ENCODE measurements at regions not wholly inside any gene's neighbourhood (a gene's known extent, or its start where the extent isn't known, plus 50 kb on each side); places are given as distances from the start of the nearest gene placed in this dataset.

DNA sequence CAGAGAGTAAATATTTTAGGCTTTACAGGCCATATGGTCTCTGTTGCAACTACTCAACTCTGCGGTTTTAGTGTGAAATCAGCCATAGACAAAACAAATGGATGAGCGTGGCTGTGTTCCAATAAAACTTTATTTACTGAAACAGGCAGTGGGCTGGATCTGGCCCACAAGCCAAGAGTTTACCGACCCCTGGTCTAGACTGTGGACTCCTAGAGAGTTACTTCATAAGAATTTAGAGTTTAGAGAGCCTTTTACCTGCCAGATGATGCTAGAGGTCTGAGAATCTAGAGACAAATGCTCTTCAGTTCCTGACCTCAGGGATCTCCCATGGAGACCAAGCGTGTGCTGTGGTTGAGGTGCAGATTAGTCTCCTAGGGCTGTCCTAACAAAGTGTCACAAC lies 174.8 kb downstream of the PTEN start:
- DNase-seq (ENCODE audit: low read depth in 4 of 6, low spot score in 6 of 6) = no peak
- WGBS (ENCODE audit: insufficient coverage) = 80% methylated on average over 4 of the region's 4 CpGs
- no peaks in the 10 kb centered on the region for H3K36me3 ChIP-seq (ENCODE audit: control insufficient read depth, insufficient read depth, low read length)
- no peaks in the 10 kb centered on the region for H3K9me3 ChIP-seq (ENCODE audit: control insufficient read depth, insufficient read depth, low read length)
- H3K27ac ChIP-seq (ENCODE audit: low read depth, low read length) = no peak overlapping the region
- H3K4me3 ChIP-seq (ENCODE audit: low read depth, low read length) = no peak overlapping the region
- H3K27me3 ChIP-seq (ENCODE audit: control insufficient read depth, insufficient read depth, low read length) = no peaks in the 10 kb centered on the region
- H3K4me1 ChIP-seq (ENCODE audit: control insufficient read depth, insufficient read depth, low read length) = no peaks in the 10 kb centered on the region

DNA sequence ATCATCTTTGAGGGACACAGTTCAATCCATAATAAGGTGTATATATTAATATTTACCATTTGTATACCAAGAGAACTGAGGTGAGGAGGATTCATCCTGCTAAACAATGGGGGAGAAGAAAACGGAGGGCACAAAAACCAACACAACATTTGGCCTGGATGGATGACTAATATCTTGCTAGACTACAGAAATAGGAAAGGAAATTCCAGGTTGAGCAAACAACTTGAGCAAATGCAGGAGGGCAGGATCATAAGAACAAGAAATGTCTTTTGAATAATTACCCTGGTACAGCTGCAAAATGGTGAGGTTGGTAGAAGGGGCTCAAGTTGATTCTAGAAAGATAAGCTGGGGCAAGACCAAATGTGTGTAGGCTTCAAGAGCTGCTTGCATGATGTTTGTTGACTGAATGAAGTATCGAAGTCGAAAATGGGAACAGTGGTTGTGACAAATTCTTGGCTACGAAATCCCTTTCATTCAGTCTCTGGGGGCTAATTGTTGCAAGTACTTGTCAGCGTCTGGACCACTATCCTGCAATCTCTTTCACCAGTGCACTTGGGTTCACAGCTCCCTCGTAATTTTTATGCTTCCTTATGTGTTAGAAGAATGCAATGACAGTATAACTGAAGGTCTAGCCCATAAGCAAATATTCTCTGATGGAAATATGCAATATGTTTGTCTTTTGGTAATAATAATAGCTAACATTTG lies 176.2 kb downstream of the PTEN start:
- no peaks in the 10 kb centered on the region for H3K36me3 ChIP-seq (ENCODE audit: control insufficient read depth, insufficient read depth, low read length)
- no peaks in the 10 kb centered on the region for H3K9me3 ChIP-seq (ENCODE audit: control insufficient read depth, insufficient read depth, low read length)
- no peaks in the 10 kb centered on the region for H3K4me1 ChIP-seq (ENCODE audit: control insufficient read depth, insufficient read depth, low read length)
- DNase-seq (ENCODE audit: low read depth in 4 of 6, low spot score in 6 of 6) = no peak
- no peak overlapping the region for H3K27ac ChIP-seq (ENCODE audit: low read depth, low read length)
- no peaks in the 10 kb centered on the region for H3K27me3 ChIP-seq (ENCODE audit: control insufficient read depth, insufficient read depth, low read length)
- WGBS (ENCODE audit: insufficient coverage) = 100% methylated on average over 3 of the region's 6 CpGs
- H3K4me3 ChIP-seq (ENCODE audit: low read depth, low read length) = no peak overlapping the region

DNA sequence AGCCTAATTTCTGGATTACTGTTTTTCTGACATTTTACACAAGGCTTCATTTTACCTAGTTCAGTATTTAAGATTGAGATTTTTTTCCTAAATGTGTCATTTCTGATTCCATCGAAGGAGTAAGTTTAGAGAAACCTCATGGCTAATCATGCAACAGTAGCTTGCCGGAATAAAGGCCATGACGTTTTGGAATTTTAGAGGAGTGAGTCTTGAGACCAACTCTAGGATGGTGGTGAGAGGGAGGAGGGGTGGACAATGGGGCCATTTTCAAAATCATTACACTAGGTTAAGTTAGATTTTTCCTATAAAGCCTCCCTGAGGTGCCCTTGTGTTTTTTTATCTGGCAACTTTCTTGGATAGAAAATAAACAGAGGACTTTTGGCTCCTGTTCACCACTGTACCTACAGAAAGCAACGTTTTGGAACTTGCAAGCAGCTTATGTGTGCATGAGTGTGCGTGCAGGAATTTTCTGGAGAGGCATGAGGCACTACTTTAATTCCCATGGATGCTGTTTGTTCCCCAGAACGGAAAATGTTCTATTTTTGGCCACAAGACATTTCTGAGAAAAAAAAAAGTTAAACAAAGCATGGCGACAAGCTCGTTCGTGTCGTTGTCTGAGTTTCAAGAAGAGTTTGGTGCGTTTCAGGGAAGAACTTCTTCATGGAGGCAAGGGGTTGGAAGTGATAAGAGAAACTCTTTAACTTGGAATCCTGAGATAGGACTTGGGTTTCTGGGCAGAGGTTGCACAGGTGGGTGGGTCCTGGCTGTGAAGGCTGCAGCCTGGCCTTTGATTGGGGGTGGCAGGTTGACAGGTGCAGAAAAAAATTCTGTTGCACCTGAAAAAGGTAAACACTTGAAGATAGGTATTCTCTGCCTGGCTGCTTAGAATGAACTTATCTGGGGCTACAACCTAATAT lies 178.1 kb downstream of the PTEN start:
- 84% methylated on average over 10 of the region's 11 CpGs for WGBS (ENCODE audit: insufficient coverage)
- H3K36me3 ChIP-seq (ENCODE audit: control insufficient read depth, insufficient read depth, low read length) = no peaks in the 10 kb centered on the region
- DNase-seq (ENCODE audit: low read depth in 4 of 6, low spot score in 6 of 6) = no peak
- H3K27ac ChIP-seq (ENCODE audit: low read depth, low read length) = no peak overlapping the region
- H3K9me3 ChIP-seq (ENCODE audit: control insufficient read depth, insufficient read depth, low read length) = no peaks in the 10 kb centered on the region
- H3K27me3 ChIP-seq (ENCODE audit: control insufficient read depth, insufficient read depth, low read length) = no peaks in the 10 kb centered on the region
- no peak overlapping the region for H3K4me3 ChIP-seq (ENCODE audit: low read depth, low read length)
- H3K4me1 ChIP-seq (ENCODE audit: control insufficient read depth, insufficient read depth, low read length) = no peaks in the 10 kb centered on the region

DNA sequence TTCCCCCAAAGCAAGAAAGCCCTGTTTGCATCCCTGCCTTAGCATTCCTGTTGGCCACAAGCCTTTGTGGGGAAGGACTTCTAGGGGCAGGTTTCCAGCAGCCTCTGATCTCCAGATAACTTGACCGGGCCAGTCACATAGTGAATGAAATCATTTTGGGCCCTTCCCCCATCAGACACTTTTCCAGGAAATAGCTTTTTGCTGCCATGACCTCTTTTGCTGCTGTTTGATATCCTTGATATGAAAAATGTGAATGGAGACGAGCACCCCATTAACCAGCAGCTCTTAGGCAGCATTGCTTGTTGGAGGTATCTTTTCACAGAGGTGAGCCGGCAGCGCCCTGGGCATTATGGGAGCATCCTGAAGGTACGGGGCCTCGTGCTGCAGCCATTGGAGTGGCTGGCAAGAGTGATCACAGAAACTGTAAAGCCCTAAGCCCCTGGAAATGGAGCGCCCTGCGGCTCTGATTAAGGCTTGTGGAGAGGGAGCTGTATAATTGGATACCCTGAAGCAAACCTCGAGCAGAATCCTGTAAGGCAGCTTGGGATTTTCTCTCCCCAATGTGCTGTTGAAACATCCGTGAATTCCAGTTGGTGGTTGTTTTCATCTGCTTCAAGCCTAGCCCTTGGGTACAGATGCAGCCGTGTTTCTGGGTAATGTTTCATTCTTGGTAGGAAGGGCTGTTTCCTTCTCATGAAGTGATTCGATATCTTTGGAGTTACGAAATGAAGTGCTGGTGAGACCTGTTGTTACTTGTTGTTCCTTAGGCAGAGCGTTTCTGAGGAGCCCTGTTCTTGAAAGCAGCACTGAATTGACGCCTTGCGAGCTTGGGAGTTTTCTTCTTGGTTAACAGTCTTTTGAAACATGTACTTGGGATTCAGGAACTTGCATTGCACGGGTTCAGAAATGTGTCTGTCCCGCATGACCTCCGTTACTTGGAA lies 179.0 kb downstream of the PTEN start:
- Histone ChIP-seq H3K36me3 (ENCODE audit: control insufficient read depth, insufficient read depth, low read length) (no peaks in the 10 kb centered on the region), H3K4me1 (ENCODE audit: control insufficient read depth, insufficient read depth, low read length) (no peaks in the 10 kb centered on the region), H3K27me3 (ENCODE audit: control insufficient read depth, insufficient read depth, low read length) (no peaks in the 10 kb centered on the region), H3K27ac (ENCODE audit: low read depth, low read length) (no peak overlapping the region), H3K4me3 (ENCODE audit: low read depth, low read length) (no peak overlapping the region), H3K9me3 (ENCODE audit: control insufficient read depth, insufficient read depth, low read length) (no peaks in the 10 kb centered on the region)
- DNase-seq (ENCODE audit: low read depth in 4 of 6, low spot score in 6 of 6) = peak in 1 of 6 donors; percentile 19
- 60% methylated on average over 14 of the region's 19 CpGs for WGBS (ENCODE audit: insufficient coverage)

DNA sequence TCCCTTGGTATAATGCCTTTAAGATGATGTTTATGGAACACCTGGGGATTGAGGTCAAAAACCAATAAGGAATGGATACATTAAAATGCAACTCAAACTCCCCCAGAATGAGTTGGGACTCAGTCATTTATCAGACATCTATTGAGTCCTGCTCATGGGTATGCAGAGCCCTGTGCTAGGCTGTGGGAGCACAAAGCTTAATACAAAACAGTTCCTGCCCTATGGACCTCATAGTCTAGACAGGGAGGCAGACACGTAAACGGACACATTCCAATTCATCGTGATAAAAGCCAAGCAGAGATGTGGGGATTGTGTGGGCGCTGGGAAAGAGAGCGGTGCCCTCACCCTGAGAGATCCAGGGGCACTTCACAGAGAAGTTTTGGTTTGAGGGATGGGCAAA lies 181.7 kb downstream of the PTEN start:
- Histone ChIP-seq H3K27me3 (ENCODE audit: control insufficient read depth, insufficient read depth, low read length) (no peaks in the 10 kb centered on the region), H3K27ac (ENCODE audit: low read depth, low read length) (peak overlapping the region; percentile 33), H3K36me3 (ENCODE audit: control insufficient read depth, insufficient read depth, low read length) (no peaks in the 10 kb centered on the region), H3K4me1 (ENCODE audit: control insufficient read depth, insufficient read depth, low read length) (no peaks in the 10 kb centered on the region), H3K4me3 (ENCODE audit: low read depth, low read length) (no peak overlapping the region), H3K9me3 (ENCODE audit: control insufficient read depth, insufficient read depth, low read length) (no peaks in the 10 kb centered on the region)
- 73% methylated on average over 5 of the region's 5 CpGs for WGBS (ENCODE audit: insufficient coverage)
- no peak for DNase-seq (ENCODE audit: low read depth in 4 of 6, low spot score in 6 of 6)

DNA sequence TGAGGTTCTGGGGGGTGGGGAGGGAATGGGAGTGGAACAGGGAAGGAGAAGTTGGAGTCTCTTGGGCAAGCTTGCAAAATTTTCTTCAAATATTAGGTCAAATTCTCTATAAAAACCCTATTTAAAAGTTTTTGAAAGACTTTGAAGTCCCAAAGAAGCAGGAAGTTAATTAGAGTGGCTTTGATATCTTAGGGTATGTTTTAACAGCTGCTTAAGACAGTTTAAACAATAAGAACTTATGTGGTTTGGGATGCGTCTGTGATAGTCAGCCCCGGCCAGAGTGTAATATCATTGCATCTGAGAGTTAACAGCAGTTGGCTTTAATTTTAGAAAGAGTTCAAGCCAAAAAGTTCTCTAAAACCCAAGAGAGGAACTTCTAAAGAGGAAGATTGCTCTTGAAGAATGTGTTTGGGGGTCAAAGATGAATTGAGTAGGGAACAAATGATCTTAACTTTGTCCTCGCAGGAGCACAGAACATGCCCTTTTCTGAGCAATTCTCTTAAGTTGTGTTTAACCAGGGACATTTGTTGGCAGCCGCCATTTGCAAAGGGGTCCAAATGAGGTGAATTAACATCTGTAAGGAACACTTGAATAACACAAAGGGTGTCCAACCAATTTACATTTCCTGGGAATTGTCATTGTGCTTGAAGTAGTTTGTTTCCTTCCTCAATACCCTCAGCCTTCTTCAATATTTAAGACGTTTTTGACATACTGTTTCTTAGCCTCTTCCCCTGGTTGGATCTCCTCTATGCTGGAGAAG lies 182.4 kb downstream of the PTEN start:
- no peak overlapping the region for H3K4me3 ChIP-seq (ENCODE audit: low read depth, low read length)
- H3K27ac ChIP-seq (ENCODE audit: low read depth, low read length) = peak overlapping the region; percentile 37
- H3K9me3 ChIP-seq (ENCODE audit: control insufficient read depth, insufficient read depth, low read length) = no peaks in the 10 kb centered on the region
- no peaks in the 10 kb centered on the region for H3K36me3 ChIP-seq (ENCODE audit: control insufficient read depth, insufficient read depth, low read length)
- 71% methylated on average over 3 of the region's 5 CpGs for WGBS (ENCODE audit: insufficient coverage)
- peak in 1 of 6 donors; percentile 43 for DNase-seq (ENCODE audit: low read depth in 4 of 6, low spot score in 6 of 6)
- no peaks in the 10 kb centered on the region for H3K27me3 ChIP-seq (ENCODE audit: control insufficient read depth, insufficient read depth, low read length)
- no peaks in the 10 kb centered on the region for H3K4me1 ChIP-seq (ENCODE audit: control insufficient read depth, insufficient read depth, low read length)

DNA sequence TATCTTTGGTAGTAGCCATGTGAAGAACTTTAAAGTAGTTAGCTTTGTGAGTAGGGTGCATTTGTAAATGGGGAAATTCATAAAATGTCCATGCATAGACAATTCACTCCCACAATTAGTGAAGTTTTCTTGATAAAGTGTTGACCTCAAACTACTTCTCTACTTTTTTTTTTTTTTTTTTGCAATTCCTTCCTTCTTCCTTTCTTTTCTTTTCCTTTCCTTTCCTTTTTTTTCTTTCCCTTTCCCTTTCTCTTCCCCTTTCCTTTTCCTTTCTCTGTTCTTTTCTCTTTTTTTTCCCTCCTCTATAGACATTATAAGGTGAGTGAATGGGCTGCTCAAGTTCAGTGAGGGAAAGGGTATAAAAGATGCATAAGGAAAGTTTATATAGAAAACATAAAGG lies 184.2 kb downstream of the PTEN start:
- no peak for DNase-seq (ENCODE audit: low read depth in 4 of 6, low spot score in 6 of 6)
- no peak overlapping the region for H3K27ac ChIP-seq (ENCODE audit: low read depth, low read length)
- no peaks in the 10 kb centered on the region for H3K27me3 ChIP-seq (ENCODE audit: control insufficient read depth, insufficient read depth, low read length)
- no peak overlapping the region for H3K4me3 ChIP-seq (ENCODE audit: low read depth, low read length)
- H3K4me1 ChIP-seq (ENCODE audit: control insufficient read depth, insufficient read depth, low read length) = no peaks in the 10 kb centered on the region
- H3K36me3 ChIP-seq (ENCODE audit: control insufficient read depth, insufficient read depth, low read length) = no peaks in the 10 kb centered on the region
- no peaks in the 10 kb centered on the region for H3K9me3 ChIP-seq (ENCODE audit: control insufficient read depth, insufficient read depth, low read length)

DNA sequence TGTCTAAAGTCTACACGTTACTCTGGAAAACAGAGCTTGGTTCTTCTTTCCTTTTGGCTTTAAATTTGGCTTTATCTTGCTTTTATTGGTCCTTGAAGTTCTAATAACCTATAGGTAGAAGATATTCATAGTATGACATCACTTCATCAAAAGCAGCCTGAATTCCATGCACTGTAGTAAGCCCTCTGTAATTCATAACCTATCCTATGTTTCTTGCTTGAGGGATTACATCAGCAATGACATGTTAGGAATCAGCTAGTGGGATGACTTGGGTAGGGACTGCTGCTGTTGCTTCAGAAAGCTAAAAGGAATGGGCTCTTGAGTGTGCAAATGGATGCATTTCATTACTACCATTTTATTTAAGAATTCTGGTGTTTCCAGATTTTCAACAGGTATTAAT lies 184.9 kb downstream of the PTEN start:
- Histone ChIP-seq H3K4me1 (ENCODE audit: control insufficient read depth, insufficient read depth, low read length) (no peaks in the 10 kb centered on the region), H3K36me3 (ENCODE audit: control insufficient read depth, insufficient read depth, low read length) (no peaks in the 10 kb centered on the region), H3K27me3 (ENCODE audit: control insufficient read depth, insufficient read depth, low read length) (no peaks in the 10 kb centered on the region), H3K4me3 (ENCODE audit: low read depth, low read length) (no peak overlapping the region), H3K27ac (ENCODE audit: low read depth, low read length) (no peak overlapping the region), H3K9me3 (ENCODE audit: control insufficient read depth, insufficient read depth, low read length) (no peaks in the 10 kb centered on the region)
- WGBS (ENCODE audit: insufficient coverage) = no CpG with 5 or more reads among the region's 1 CpG
- DNase-seq (ENCODE audit: low read depth in 4 of 6, low spot score in 6 of 6) = no peak

DNA sequence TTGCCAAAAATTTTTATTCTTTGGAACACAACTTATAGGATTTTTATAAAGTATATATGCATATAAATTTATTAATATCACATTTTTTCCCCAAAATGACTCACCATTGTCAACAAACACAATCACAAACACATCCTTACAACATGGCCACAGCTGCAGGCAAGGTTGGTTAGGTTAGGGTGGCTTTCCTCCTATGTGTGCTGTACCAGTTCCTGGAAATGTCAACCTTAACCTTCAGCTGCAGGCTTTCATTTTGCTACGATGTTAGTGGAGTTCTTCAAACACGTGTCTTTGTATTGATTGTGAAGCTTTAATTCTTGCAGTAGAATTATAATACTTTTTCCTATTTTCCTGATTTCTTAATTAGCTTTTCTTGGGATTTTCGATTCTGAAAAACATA lies 185.8 kb downstream of the PTEN start:
- no peak overlapping the region for H3K4me3 ChIP-seq (ENCODE audit: low read depth, low read length)
- H3K27me3 ChIP-seq (ENCODE audit: control insufficient read depth, insufficient read depth, low read length) = no peaks in the 10 kb centered on the region
- no CpG with 5 or more reads among the region's 3 CpGs for WGBS (ENCODE audit: insufficient coverage)
- no peak overlapping the region for H3K27ac ChIP-seq (ENCODE audit: low read depth, low read length)
- H3K4me1 ChIP-seq (ENCODE audit: control insufficient read depth, insufficient read depth, low read length) = no peaks in the 10 kb centered on the region
- H3K9me3 ChIP-seq (ENCODE audit: control insufficient read depth, insufficient read depth, low read length) = no peaks in the 10 kb centered on the region
- no peaks in the 10 kb centered on the region for H3K36me3 ChIP-seq (ENCODE audit: control insufficient read depth, insufficient read depth, low read length)
- no peak for DNase-seq (ENCODE audit: low read depth in 4 of 6, low spot score in 6 of 6)
